DMS53 treated with DMSO at 0.1 percent for 48 hours (cell line): ENCODE measurements at regions not wholly inside any gene's neighbourhood (a gene's known extent, or its start where the extent isn't known, plus 50 kb on each side); places are given as distances from the start of the nearest gene placed in this dataset.
"Not testable (repeated sequence)": the region's sequence is repeated elsewhere in the genome, so short reads cannot be mapped to it uniquely, and the experiment has no call there.

Source experiments
- DNase-seq: peaks from one replicate; lab custom pipeline; 2025; ENCODE audit not compliant: unreplicated experiment; lab: John Stamatoyannopoulos, UW

- peak; percentile 32 for DNase-seq
These were observed 782.1 kb downstream of the EPHA4 start for GRCh38 chr2:220789961-220790360.

GRCh38 chr2:220795705-220796104 lies 776.4 kb downstream of the EPHA4 start:
- DNase-seq: no peak

GRCh38 chr2:220811115-220811514 lies 761.0 kb downstream of the EPHA4 start:
- DNase-seq: no peak

GRCh38 chr2:220811952-220812570 lies 760.0 kb downstream of the EPHA4 start:
- DNase-seq: no peak

- no peak for DNase-seq
These were observed 757.7 kb downstream of the EPHA4 start for GRCh38 chr2:220814441-220814840.

GRCh38 chr2:220815698-220816097 lies 756.4 kb downstream of the EPHA4 start:
- no peak for DNase-seq

- no peak for DNase-seq
These were observed 750.4 kb downstream of the EPHA4 start for GRCh38 chr2:220821683-220822082.

- DNase-seq: not testable (repeated sequence)
These were observed 748.5 kb downstream of the EPHA4 start for GRCh38 chr2:220823590-220823989.

- DNase-seq: no peak
These were observed 738.7 kb downstream of the EPHA4 start for GRCh38 chr2:220833446-220833845.

- DNase-seq: peak; percentile 4
These were observed 736.5 kb downstream of the EPHA4 start for GRCh38 chr2:220835583-220835982.

GRCh38 chr2:220837226-220837625 lies 734.9 kb downstream of the EPHA4 start:
- DNase-seq: no peak

GRCh38 chr2:220842901-220843665 lies 729.0 kb downstream of the EPHA4 start:
- no peak for DNase-seq

- no peak for DNase-seq
These were observed 726.3 kb downstream of the EPHA4 start for GRCh38 chr2:220845766-220846273.

- DNase-seq: no peak
These were observed 725.1 kb downstream of the EPHA4 start for GRCh38 chr2:220847006-220847405.

GRCh38 chr2:220847589-220847988 lies 724.5 kb downstream of the EPHA4 start:
- peak; percentile 32 for DNase-seq

GRCh38 chr2:220849433-220849832 lies 722.7 kb downstream of the EPHA4 start:
- DNase-seq: no peak

GRCh38 chr2:220850116-220850515 lies 722.0 kb downstream of the EPHA4 start:
- no peak for DNase-seq

GRCh38 chr2:220855296-220855695 lies 716.8 kb downstream of the EPHA4 start:
- no peak for DNase-seq

GRCh38 chr2:220856486-220856885 lies 715.6 kb downstream of the EPHA4 start:
- no peak for DNase-seq

- no peak for DNase-seq
These were observed 714.7 kb downstream of the EPHA4 start for GRCh38 chr2:220857368-220857767.

- DNase-seq: no peak
These were observed 714.0 kb downstream of the EPHA4 start for GRCh38 chr2:220858101-220858500.

- peak; percentile 36 for DNase-seq
These were observed 700.2 kb downstream of the EPHA4 start for GRCh38 chr2:220871909-220872308.
